Gastrocnemius medialis (tissue), 4 donors: ENCODE measurements at regions not wholly inside any gene's neighbourhood (a gene's known extent, or its start where the extent isn't known, plus 50 kb on each side); places are given as distances from the start of the nearest gene placed in this dataset.

ENCODE experiments used
- ATAC-seq, 2 donors: fragments of 150-250 bp; one replicate each; pipeline ENCODE4 v1.9.1; 2016
- DNase-seq, 2 donors: peaks; one replicate each; pipeline ENCODE4 v3.0.0-alpha.2; 2019
- H3K27ac ChIP-seq, 4 donors: fragments of 200-600 bp; sonication (generic); 1 replicate in 1 of 4; 2 replicates in 3 of 4; pipeline ENCODE4 v1.5.1; 2016 to 2018; ENCODE audit warnings: mild to moderate bottlenecking in 2 of 4, moderate library complexity in 1 of 4
- H3K27me3 ChIP-seq, 3 donors: fragments of 200-600 bp; sonication (generic) in 2 of 3; 1 replicate in 1 of 3; 2 replicates in 2 of 3; pipeline versions ENCODE4 v1.5.1 to v1.6.0; 2016 to 2019; ENCODE audit warnings: mild to moderate bottlenecking in 1 of 3, moderate library complexity in 1 of 3
- H3K36me3 ChIP-seq, 2 donors: fragments of 200-600 bp; sonication (generic) in 1 of 2; one replicate each; pipeline ENCODE4 v1.5.1; 2017 to 2018
- H3K4me1 ChIP-seq, 2 donors: fragments of 200-600 bp; sonication (generic) in 1 of 2; one replicate each; pipeline ENCODE4 v1.5.1; 2016 to 2017; ENCODE audit warnings: mild to moderate bottlenecking in 2 of 2
- H3K4me3 ChIP-seq, 4 donors: fragments of 200-600 bp; sonication (generic) in 3 of 4; 1 replicate in 1 of 4; 2 replicates in 3 of 4; pipeline ENCODE4 v1.5.1; 2016 to 2019; ENCODE audit warnings: mild to moderate bottlenecking in 2 of 4
- H3K9me3 ChIP-seq, 3 donors: fragments of 200-600 bp; sonication (generic) in 2 of 3; 1 replicate in 1 of 3; 2 replicates in 2 of 3; pipeline ENCODE4 v1.5.1; 2016 to 2019
- CTCF ChIP-seq, 5 experiments: fragments of 450-650 bp in 3 of 5; fragments of 200-600 bp in 2 of 5; sonication (generic) in 2 of 5; IDR thresholded peaks in 4 of 5; conservative IDR thresholded peaks in 1 of 5; 1 replicate in 4 of 5; 2 replicates in 1 of 5; pipeline ENCODE4 v1.5.1; 2016 to 2019; ENCODE audit warnings: antibody characterized with exemption in 5 of 5, mild to moderate bottlenecking in 3 of 5, moderate library complexity in 3 of 5
- POLR2A ChIP-seq, 2 donors: fragments of 450-650 bp; IDR thresholded peaks; one replicate each; pipeline ENCODE4 v1.6.1; 2017; ENCODE audit warnings: antibody characterized with exemption in 2 of 2, mild to moderate bottlenecking in 2 of 2, moderate library complexity in 2 of 2
- in situ Hi-C, 4 donors: fragments of 200-750 bp; cut with MboI; loops; one replicate each; pipeline versions ENCODE4 v1.15.0 to v1.8.0; 2017; ENCODE audit warnings: low sequenced_read_pairs in 4 of 4
- intact Hi-C: fragments of 100-400 bp; cut with DNase I; formaldehyde crosslinking; loops from one replicate; pipeline ENCODE4 v1.15.1; 2023; ENCODE audit warnings: low total_unique reads

GRCh38 chr12:116411977-116412376 lies 134.5 kb upstream of the MED13L start:
- H3K27me3 ChIP-seq: no peaks in the 10 kb centered on the region
- no peaks in the 10 kb centered on the region for H3K9me3 ChIP-seq
- H3K36me3 ChIP-seq: no peaks in the 10 kb centered on the region
- TF ChIP-seq CTCF (IDR thresholded peaks at IDR 0.05 in 4 of 5, conservative IDR thresholded peaks at IDR 0.05 in 1 of 5): no peak
- TF ChIP-seq POLR2A (IDR thresholded peaks at IDR 0.05): no peak
- ATAC-seq (no peak), DNase-seq (no peak)
- H3K27ac ChIP-seq: no peak overlapping the region
- H3K4me3 ChIP-seq: no peak overlapping the region
- intact Hi-C loops (no loop called here), in situ Hi-C loops (loop anchor here in 1 of 4 donors (25.0 kb wide), 1 partner anchor 425 kb away; no protein-coding TSS in a partner anchor)
- H3K4me1 ChIP-seq: peaks cover 4% of the 10 kb centered on the region in 2 donors

GRCh38 chr12:116414891-116415290 lies 137.4 kb upstream of the MED13L start:
- intact Hi-C loops (no loop called here), in situ Hi-C loops (loop anchor here in 1 of 4 donors (25.0 kb wide), 1 partner anchor 428 kb away; no protein-coding TSS in a partner anchor)
- H3K9me3 ChIP-seq: no peaks in the 10 kb centered on the region
- ATAC-seq (no peak), DNase-seq (no peak)
- H3K4me1 ChIP-seq: no peaks in the 10 kb centered on the region
- no peak overlapping the region for H3K4me3 ChIP-seq
- H3K27me3 ChIP-seq: no peaks in the 10 kb centered on the region
- H3K27ac ChIP-seq: no peak overlapping the region
- TF ChIP-seq CTCF (IDR thresholded peaks at IDR 0.05 in 4 of 5, conservative IDR thresholded peaks at IDR 0.05 in 1 of 5) (no peak), POLR2A (IDR thresholded peaks at IDR 0.05) (no peak)
- H3K36me3 ChIP-seq: no peaks in the 10 kb centered on the region

GRCh38 chr12:116415408-116416108 lies 138.1 kb upstream of the MED13L start:
- no peak for ATAC-seq
- no peaks in the 10 kb centered on the region for H3K9me3 ChIP-seq
- in situ Hi-C loops: loop anchor here in 1 of 4 donors (25.0 kb wide), 1 partner anchor 428 kb away; no protein-coding TSS in a partner anchor

DNA sequence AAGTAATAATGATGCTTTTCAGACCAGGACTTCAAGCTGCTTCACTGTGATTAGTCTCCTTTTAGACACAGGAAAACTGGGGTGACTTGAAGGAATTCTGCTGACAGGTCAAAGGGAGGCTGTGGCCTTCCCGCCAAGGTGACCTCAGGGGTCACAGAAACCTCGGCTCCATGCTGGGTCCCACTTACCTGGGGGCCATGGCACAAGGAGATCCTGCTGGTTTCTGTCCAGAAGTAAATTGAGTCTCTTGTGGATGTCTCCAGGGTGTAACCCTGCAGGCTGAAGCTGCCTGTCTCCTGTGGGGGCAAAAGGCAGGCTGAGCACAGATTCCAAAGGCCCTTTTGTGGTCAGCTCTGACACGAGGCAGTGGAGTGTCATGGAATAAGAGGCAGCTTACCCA lies 138.7 kb upstream of the MED13L start:
- intact Hi-C loops (no loop called here), in situ Hi-C loops (loop anchor here in 1 of 4 donors (25.0 kb wide), 1 partner anchor 429 kb away; no protein-coding TSS in a partner anchor)
- H3K27ac ChIP-seq: no peak overlapping the region
- no peak for ATAC-seq
- no peaks in the 10 kb centered on the region for H3K27me3 ChIP-seq
- no peaks in the 10 kb centered on the region for H3K4me1 ChIP-seq
- no peak for DNase-seq
- no peaks in the 10 kb centered on the region for H3K9me3 ChIP-seq
- no peak overlapping the region for H3K4me3 ChIP-seq
- TF ChIP-seq CTCF (IDR thresholded peaks at IDR 0.05 in 4 of 5, conservative IDR thresholded peaks at IDR 0.05 in 1 of 5) (no peak), POLR2A (IDR thresholded peaks at IDR 0.05) (no peak)
- no peaks in the 10 kb centered on the region for H3K36me3 ChIP-seq

More at GRCh38 chr12:116415408-116416108, 138.1 kb upstream of the MED13L start:
- no peak for TF ChIP-seq POLR2A (IDR thresholded peaks at IDR 0.05)
- no peak for TF ChIP-seq CTCF (IDR thresholded peaks at IDR 0.05 in 4 of 5, conservative IDR thresholded peaks at IDR 0.05 in 1 of 5)
- intact Hi-C loops: no loop called here
- Histone ChIP-seq H3K27me3 (no peaks in the 10 kb centered on the region), H3K4me1 (no peaks in the 10 kb centered on the region), H3K4me3 (no peak overlapping the region), H3K36me3 (no peaks in the 10 kb centered on the region), H3K27ac (no peak overlapping the region)
- DNase-seq: no peak
